Vagina (tissue), 2 donors: ENCODE measurements at regions not wholly inside any gene's neighbourhood (a gene's known extent, or its start where the extent isn't known, plus 50 kb on each side); places are given as distances from the start of the nearest gene placed in this dataset.

ENCODE experiments used
- DNase-seq, 2 donors: peaks; one replicate each; pipeline ENCODE4 v3.0.0-alpha.2; 2017; ENCODE audit errors: extremely low spot score in 2 of 2
- H3K27ac ChIP-seq: fragments of 200-600 bp; sonication (generic); one replicate; pipeline ENCODE4 v1.5.1; 2019
- H3K27me3 ChIP-seq: fragments of 200-600 bp; sonication (generic); one replicate; pipeline ENCODE4 v1.5.1; 2019
- H3K36me3 ChIP-seq, 2 donors: fragments of 200-600 bp; sonication (generic); one replicate each; pipeline ENCODE4 v1.5.1; 2017 to 2019
- H3K4me1 ChIP-seq: fragments of 200-600 bp; sonication (generic); one replicate; pipeline ENCODE4 v1.5.1; 2019
- H3K4me3 ChIP-seq, 2 donors: fragments of 200-600 bp; sonication (generic); 1 replicate in 1 of 2; 2 replicates in 1 of 2; pipeline ENCODE4 v1.5.1; 2016 to 2019
- H3K9me3 ChIP-seq: fragments of 200-600 bp; sonication (generic); one replicate; pipeline ENCODE4 v1.5.1; 2019
- POLR2A ChIP-seq, 2 donors: fragments of 450-650 bp; IDR thresholded peaks; one replicate each; pipeline ENCODE4 v1.6.1; 2017; ENCODE audit warnings: antibody characterized with exemption in 2 of 2, mild to moderate bottlenecking in 2 of 2, moderate library complexity in 2 of 2
- POLR2AphosphoS5 ChIP-seq, 2 donors: sonication (generic); formaldehyde crosslinking; IDR thresholded peaks; one replicate each; pipeline ENCODE4 v1.9.0; 2017; ENCODE audit warnings: antibody characterized with exemption in 2 of 2, mild to moderate bottlenecking in 2 of 2, low read depth in 1 of 2; ENCODE audit not compliant: insufficient read depth in 1 of 2
- intact Hi-C: fragments of 100-400 bp; cut with DNase I; formaldehyde crosslinking; loops from one replicate; pipeline ENCODE4 v1.15.1; 2023
- TF ChIP-seq, protein P1 (sequence below), 3 experiments: fragments of 450-650 bp in 2 of 3; fragments of 200-600 bp in 1 of 3; sonication (generic) in 1 of 3; IDR thresholded peaks; one replicate each; pipeline ENCODE4 v1.5.1; 2017 to 2019; ENCODE audit warnings: antibody characterized with exemption in 3 of 3, mild to moderate bottlenecking in 2 of 3, moderate library complexity in 2 of 3

DNA sequence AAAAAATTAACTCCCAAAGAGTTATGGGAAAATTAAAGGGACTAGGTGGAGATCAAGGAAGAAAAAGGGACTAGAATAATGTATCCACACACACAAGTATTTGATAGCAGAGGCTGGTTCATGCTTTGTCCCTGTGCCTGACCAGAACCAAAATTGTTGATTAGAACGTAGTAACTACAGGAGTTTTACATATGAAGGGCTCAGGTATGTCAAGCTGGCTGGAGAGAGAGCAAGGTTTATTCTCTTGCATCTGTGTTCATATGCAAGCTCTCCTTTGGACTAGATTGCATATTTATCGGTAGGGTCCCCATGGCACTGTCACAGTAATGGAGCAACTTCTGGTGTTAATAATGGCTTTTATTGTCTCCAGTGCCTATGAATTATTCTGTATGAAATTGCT is 239.9 kb upstream of the TRPM3 start:
- intact Hi-C loops: no loop called here
- H3K27ac ChIP-seq: no peak overlapping the region
- H3K4me3 ChIP-seq: no peak overlapping the region
- no peak for DNase-seq
- H3K9me3 ChIP-seq: no peaks in the 10 kb centered on the region
- peaks cover 25% of the 10 kb centered on the region for H3K4me1 ChIP-seq
- no peaks in the 10 kb centered on the region for H3K27me3 ChIP-seq
- no peaks in the 10 kb centered on the region for H3K36me3 ChIP-seq
- no peak for TF ChIP-seq POLR2A (IDR thresholded peaks at IDR 0.05)
- TF ChIP-seq, protein P1, sequence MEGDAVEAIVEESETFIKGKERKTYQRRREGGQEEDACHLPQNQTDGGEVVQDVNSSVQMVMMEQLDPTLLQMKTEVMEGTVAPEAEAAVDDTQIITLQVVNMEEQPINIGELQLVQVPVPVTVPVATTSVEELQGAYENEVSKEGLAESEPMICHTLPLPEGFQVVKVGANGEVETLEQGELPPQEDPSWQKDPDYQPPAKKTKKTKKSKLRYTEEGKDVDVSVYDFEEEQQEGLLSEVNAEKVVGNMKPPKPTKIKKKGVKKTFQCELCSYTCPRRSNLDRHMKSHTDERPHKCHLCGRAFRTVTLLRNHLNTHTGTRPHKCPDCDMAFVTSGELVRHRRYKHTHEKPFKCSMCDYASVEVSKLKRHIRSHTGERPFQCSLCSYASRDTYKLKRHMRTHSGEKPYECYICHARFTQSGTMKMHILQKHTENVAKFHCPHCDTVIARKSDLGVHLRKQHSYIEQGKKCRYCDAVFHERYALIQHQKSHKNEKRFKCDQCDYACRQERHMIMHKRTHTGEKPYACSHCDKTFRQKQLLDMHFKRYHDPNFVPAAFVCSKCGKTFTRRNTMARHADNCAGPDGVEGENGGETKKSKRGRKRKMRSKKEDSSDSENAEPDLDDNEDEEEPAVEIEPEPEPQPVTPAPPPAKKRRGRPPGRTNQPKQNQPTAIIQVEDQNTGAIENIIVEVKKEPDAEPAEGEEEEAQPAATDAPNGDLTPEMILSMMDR (IDR thresholded peaks at IDR 0.05): no peak
- no peak for TF ChIP-seq POLR2AphosphoS5 (IDR thresholded peaks at IDR 0.05; ENCODE audit: insufficient read depth in 1 of 2, low read depth in 1 of 2)

- H3K27ac ChIP-seq: no peak overlapping the region
- no peaks in the 10 kb centered on the region for H3K27me3 ChIP-seq
- no peak for DNase-seq
- intact Hi-C loops: no loop called here
- no peaks in the 10 kb centered on the region for H3K4me1 ChIP-seq
- no peaks in the 10 kb centered on the region for H3K9me3 ChIP-seq
- TF ChIP-seq POLR2AphosphoS5 (IDR thresholded peaks at IDR 0.05; ENCODE audit: insufficient read depth in 1 of 2, low read depth in 1 of 2) (no peak), POLR2A (IDR thresholded peaks at IDR 0.05) (no peak)
- TF ChIP-seq, protein P1 (IDR thresholded peaks at IDR 0.05): no peak
- no peaks in the 10 kb centered on the region for H3K36me3 ChIP-seq
- no peak overlapping the region for H3K4me3 ChIP-seq
These were observed 235.9 kb upstream of the TRPM3 start for GRCh38 chr9:71357346-71357745.

DNA sequence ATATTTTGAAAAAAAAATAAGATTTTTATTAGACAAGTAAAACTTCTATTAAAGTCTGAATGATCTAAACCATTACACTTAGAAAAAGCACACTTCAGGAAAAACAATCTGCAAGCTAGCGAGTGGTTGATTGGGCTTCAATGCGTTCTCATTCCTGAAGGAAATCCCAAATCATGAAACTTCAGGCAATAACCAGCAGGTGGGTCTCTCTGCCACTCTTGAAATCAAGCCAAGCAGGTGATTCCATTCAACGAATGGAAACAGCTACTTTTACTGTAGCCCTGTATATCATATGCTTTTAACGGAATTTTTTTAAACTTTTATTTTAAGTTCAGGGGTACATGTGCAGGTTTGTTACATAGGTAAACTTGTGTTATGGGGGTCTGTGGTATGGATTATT is 234.5 kb upstream of the TRPM3 start:
- no peaks in the 10 kb centered on the region for H3K4me1 ChIP-seq
- no peak overlapping the region for H3K27ac ChIP-seq
- intact Hi-C loops: no loop called here
- no peaks in the 10 kb centered on the region for H3K27me3 ChIP-seq
- no peak overlapping the region for H3K4me3 ChIP-seq
- H3K9me3 ChIP-seq: no peaks in the 10 kb centered on the region
- TF ChIP-seq, protein P1 (IDR thresholded peaks at IDR 0.05): no peak
- TF ChIP-seq POLR2A (IDR thresholded peaks at IDR 0.05) (no peak), POLR2AphosphoS5 (IDR thresholded peaks at IDR 0.05; ENCODE audit: insufficient read depth in 1 of 2, low read depth in 1 of 2) (no peak)
- H3K36me3 ChIP-seq: no peaks in the 10 kb centered on the region
- no peak for DNase-seq

DNA sequence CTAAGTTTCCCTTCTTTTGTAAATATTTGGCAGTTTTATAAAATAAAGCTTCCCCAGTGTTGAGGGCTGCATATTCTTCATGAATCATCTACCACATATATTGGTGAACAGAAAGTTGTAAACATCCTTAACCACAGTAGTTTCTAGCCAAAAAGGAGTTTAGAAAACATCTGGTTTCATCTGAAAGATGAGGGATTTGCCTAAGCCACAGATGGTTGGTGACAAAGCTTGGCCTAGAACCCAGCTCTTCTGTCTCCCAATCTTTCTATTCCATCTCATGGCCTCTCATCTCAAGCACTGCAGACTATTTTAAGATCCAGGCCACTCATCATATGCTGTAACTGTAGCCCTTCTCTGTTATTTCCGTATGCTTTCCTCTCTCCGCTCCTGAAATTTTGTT is 232.3 kb upstream of the TRPM3 start:
- Histone ChIP-seq H3K27ac (no peak overlapping the region), H3K36me3 (no peaks in the 10 kb centered on the region)

DNA sequence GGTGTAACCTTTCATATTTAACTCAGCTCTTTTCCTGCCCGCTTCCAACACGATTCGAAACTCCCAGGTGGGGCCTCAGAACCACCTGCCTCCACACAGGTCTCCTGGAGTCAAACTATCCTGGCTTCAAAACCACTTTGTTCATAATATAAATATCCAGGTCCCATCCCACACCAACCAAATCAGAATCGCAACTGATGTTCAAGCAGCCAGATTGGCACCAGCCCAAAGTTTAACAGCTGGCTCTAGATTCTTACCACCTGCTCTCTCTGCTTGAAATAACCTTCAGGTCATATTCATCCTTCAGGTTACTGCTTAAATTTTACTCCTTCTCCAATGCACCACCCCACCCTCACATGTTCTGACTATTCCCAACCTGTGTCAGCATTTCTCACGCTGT is 231.4 kb upstream of the TRPM3 start:
- no peak for DNase-seq
- intact Hi-C loops: no loop called here
- H3K9me3 ChIP-seq: no peaks in the 10 kb centered on the region
- no peaks in the 10 kb centered on the region for H3K27me3 ChIP-seq
- H3K27ac ChIP-seq: no peak overlapping the region
- no peaks in the 10 kb centered on the region for H3K4me1 ChIP-seq
- H3K36me3 ChIP-seq: no peaks in the 10 kb centered on the region
- H3K4me3 ChIP-seq: no peak overlapping the region
- TF ChIP-seq POLR2A (IDR thresholded peaks at IDR 0.05): no peak
- TF ChIP-seq, protein P1 (IDR thresholded peaks at IDR 0.05): no peak
- no peak for TF ChIP-seq POLR2AphosphoS5 (IDR thresholded peaks at IDR 0.05; ENCODE audit: insufficient read depth in 1 of 2, low read depth in 1 of 2)

More for the DNA sequence above, 232.3 kb upstream of the TRPM3 start:
- H3K4me3 ChIP-seq: no peak overlapping the region
- intact Hi-C loops: no loop called here
- no peaks in the 10 kb centered on the region for H3K4me1 ChIP-seq
- no peaks in the 10 kb centered on the region for H3K27me3 ChIP-seq
- TF ChIP-seq POLR2AphosphoS5 (IDR thresholded peaks at IDR 0.05; ENCODE audit: insufficient read depth in 1 of 2, low read depth in 1 of 2) (no peak), POLR2A (IDR thresholded peaks at IDR 0.05) (no peak)
- TF ChIP-seq, protein P1 (IDR thresholded peaks at IDR 0.05): no peak
- no peak for DNase-seq
- no peaks in the 10 kb centered on the region for H3K9me3 ChIP-seq
